ENCODE measurements at regions not wholly inside any gene's neighbourhood (a gene's known extent, or its start where the extent isn't known, plus 50 kb on each side); places are given as distances from the start of the nearest gene placed in this dataset.
"Not testable (repeated sequence)": the region's sequence is repeated elsewhere in the genome, so short reads cannot be mapped to it uniquely, and the experiment has no call there.

DNA sequence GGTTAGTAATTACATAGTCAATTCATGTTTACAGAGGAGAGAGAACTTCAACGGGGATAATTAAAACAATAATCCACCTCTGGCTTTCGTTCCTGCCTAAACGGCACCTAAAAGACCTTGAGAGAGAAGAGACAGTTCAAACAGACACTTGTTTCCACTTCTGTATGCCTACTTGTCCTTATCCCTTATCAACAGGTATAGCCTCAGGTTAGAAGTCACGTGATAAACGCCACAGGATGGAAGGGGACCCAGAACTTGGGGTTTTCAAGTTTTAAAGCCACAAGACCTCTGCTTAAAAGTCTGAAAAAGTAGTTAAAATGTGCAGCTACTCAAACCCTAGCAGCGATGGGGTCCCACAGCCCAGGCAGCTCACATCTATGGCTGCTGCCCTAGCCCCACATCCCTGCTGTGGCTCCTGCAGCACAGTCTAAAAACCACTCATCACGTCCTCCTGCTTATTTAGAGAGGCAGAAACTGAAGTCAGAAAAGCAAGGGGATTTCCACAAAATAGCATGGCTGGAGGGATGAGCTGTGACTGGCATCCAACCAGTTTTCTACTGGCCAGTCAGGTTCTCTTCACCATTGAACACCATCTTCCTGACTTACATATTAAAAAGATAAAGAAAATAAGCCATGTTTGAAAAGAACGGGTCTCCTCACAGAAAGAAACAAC is 51.2 kb upstream of the SEC16B start:
- no peak for DNase-seq (ENCODE audit: low read depth in 2 of 2)

DNA sequence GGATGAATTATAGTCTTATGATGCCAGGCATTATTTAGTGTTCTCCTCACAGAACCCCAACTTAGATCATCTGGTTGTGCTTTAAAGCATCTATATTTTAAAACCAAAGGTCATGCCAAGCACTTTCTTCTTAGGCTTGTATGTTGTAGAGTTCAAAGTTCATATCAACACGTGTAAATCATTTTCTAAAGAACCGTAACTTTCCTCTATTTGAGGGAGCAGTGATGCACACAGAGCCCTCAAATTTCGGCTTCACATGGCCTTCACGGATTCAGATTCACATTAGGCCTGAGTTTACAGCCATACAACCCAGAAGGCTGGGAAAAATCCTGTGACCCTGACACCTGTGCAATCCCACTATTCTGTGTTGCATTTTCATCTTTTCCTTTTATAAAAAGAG is 52.1 kb upstream of the SEC16B start:
- DNase-seq (ENCODE audit: low read depth in 2 of 2): no peak

DNA sequence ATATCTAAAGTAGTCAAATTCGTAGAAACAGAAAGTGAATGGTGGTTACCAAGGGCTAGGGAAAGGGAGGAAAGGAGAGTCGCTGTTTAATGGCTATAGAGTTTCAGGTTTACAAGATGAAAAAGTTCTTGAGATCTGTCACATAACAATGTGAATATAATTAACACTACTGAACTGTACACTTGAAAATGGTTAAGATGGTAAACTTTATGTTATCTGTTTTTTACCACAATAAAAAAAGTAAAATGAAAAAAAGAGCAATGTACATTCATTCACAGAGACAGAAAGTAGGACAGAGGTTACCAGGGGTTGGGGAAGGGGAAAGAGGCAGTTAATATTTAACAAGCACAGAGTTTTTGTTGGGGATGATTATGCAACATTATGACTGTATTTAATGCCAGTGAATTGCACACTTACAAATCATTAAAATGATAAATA is 53.3 kb upstream of the SEC16B start:
- DNase-seq (ENCODE audit: low read depth in 2 of 2): no peak

- DNase-seq (ENCODE audit: low read depth in 2 of 2): no peak
Measured at GRCh38 chr1:178024504-178024903, 54.6 kb upstream of the SEC16B start.

GRCh38 chr1:178025613-178026356 is 55.9 kb upstream of the SEC16B start:
- DNase-seq (ENCODE audit: low read depth in 2 of 2): no peak

DNA sequence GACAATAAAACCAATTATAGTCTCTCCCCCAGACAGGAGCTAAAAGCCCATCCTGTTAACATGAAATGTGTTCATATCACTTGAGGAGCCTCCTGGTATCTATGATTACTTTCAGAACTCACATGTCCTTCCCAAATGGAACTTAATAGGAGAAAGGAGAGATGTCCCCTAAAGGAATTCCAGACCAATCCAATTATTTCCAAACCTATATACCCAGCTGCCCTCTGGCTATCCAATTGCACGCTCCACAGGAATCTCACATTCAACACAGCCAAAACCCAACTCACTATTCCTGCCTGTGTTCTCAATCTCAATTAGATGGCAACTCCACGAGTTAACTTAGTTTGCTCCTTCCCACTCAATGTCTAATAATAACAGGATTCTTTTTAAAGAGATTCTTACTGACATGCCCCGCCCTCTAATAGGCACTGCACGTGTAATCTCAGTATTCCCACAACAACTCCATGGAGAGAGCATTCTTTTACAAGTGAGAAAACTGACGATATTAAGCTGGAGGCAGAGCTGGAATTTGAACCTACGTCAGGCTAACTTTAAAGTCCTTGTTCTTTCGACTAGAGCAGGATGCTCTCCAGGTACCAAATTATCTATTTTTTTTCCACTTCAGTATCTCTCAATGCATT is 59.1 kb upstream of the SEC16B start:
- no peak for DNase-seq (ENCODE audit: low read depth in 2 of 2)

DNA sequence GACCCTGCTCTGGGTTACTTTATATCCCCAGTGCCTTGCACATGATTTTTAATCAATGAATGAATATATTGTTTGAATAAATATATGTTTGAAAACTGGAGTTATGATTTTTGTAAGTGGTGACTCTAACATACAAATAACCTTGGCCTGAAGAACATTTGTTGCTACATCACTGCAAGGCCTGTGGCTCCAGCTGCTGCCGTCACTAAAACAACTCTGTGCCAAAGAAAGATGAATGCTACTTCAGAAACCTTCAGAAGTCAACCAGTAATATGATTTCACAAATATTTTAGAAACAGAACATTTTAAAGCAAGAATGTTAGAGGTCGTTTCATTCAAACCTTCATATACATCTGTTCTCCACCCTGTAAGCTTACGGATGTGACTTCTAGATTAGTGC is 60.6 kb upstream of the SEC16B start:
- no peak for DNase-seq (ENCODE audit: low read depth in 2 of 2)

- DNase-seq (ENCODE audit: low read depth in 2 of 2): peak in 1 of 2 donors; percentile 14
Measured at GRCh38 chr1:178031856-178032320, 62.0 kb upstream of the RASAL2 start.

GRCh38 chr1:178033019-178033418 is 60.9 kb upstream of the RASAL2 start:
- DNase-seq (ENCODE audit: low read depth in 2 of 2): no peak

DNA sequence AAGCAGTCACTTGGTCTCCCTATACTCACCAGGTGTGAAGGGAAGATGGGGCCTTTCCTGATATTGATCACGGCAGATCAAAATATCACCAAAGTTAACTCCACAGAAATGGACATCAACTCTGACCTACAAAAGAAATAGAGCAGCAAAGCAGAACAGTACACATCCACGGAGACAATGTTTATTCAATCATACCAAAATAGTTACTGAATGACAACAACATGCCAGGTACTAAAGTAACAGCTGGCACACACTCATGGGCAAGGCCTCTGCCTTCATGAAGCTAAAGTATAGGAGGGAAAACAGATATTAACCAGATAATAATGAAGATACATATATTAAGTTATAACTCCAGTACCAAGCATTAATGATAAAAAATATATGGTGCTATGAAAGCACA is 59.2 kb upstream of the RASAL2 start:
- no peak for DNase-seq (ENCODE audit: low read depth in 2 of 2)

DNA sequence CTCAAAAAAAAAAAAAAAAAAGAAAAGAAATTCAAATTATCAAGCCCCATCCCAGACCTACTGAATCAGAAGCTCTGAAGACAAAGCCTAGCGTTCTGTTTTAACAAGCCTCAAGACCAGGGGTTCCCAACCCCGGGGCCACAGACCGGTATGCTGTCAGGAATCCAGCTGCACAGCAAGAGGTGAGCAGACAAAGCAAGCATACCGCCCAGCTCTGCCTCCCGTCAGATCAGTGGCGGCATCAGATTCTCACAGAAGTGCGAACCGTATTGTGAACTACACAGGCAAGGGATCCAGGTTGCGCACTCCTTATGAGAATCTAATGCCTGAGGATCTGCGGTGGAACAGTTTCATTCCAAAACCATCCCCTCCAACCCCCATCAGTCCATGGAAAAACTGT is 57.8 kb upstream of the RASAL2 start:
- no peak for DNase-seq (ENCODE audit: low read depth in 2 of 2)

DNA sequence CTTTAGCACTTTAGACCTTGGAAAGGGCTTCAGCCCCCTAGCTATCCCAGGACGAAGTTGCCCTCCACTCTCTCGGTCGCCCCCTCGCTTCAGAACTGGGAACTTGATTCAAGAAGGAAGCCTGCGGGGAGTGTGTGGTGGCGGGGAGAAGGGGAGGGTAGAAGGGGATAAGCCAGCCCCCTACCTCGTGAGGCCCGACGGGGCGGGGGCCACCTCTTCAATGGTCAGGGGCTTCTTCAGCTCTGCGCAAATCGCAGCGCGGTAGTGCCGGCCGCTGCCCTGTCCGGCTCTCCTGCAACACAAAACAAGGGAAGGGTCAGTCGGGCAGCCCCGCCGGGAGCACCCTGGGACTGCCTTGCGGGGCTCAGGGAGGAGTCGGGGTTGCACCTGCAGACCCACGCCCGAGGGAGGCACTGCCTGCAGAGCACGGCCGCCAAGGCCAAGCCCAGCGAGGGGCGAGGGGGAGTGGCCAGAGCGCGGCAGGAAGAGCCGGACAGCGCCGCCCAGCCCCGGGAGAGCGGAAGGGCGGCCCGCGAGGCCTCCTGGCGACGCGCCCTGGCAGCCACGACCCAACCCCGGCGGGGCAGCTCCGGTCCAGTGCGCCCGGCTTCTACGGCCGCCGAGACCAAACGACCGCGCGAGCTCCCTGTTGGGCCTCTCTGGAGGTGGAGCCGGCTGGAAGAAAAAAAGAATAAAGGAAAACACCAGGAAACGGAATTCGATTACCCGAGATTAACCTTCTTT is 56.2 kb upstream of the RASAL2 start:
- no peak for DNase-seq (ENCODE audit: low read depth in 2 of 2)

GRCh38 chr1:178038372-178038771 is 55.5 kb upstream of the RASAL2 start:
- no peak for DNase-seq (ENCODE audit: low read depth in 2 of 2)

DNA sequence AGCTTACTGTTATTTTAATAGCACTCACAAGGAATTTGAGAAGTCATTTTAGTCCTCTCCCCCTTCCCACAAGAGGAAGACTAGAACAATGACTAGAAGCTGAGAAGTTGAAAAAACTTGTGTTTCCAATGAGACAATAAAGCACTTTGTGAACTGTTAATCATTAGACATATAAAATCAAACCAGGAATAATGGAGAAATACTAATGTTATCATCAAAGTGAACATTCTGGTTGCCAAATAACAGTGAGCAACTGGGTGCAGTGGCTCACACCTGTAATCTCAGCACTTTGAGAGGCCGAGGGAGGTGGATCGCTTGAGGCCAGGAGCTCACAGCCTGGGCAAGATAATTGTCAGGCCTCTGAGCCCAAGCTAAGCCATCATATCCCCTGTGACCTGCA is 54.0 kb upstream of the RASAL2 start:
- DNase-seq (ENCODE audit: low read depth in 2 of 2): no peak

DNA sequence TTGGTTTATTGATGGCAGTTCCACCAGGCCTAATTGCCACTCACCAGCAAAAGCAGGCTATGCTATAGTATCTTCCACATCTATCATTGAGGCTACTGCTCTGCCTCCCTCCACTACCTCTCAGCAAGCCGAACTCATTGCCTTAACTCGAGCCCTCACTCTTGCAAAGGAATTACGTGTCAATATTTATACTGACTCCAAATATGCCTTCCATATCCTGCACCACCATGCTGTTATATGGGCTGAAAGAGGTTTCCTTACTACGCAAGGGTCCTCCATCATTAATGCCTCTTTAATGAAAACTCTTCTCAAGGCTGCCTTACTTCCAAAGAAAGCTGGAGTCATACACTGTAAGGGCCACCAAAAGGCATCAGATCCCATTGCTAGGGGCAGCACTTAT is 50.0 kb upstream of the RASAL2 start:
- not testable (repeated sequence) for DNase-seq (ENCODE audit: low read depth in 2 of 2)

Data from stimulated activated CD4-positive, alpha-beta T cell treated with anti-CD3 and anti-CD28 coated beads, Interleukin-15, amount 100 ng/mL, for 48 hours (primary cell).